ENCODE measurements at regions not wholly inside any gene's neighbourhood (a gene's known extent, or its start where the extent isn't known, plus 50 kb on each side); places are given as distances from the start of the nearest gene placed in this dataset.

GRCh38 chr3:78420611-78421010 is 1347.2 kb downstream of the ROBO1 start:
- H3K4me1 ChIP-seq (ENCODE audit: insufficient read depth, poor library complexity, severe bottlenecking): no peaks in the 10 kb centered on the region
- TF ChIP-seq, protein P1, sequence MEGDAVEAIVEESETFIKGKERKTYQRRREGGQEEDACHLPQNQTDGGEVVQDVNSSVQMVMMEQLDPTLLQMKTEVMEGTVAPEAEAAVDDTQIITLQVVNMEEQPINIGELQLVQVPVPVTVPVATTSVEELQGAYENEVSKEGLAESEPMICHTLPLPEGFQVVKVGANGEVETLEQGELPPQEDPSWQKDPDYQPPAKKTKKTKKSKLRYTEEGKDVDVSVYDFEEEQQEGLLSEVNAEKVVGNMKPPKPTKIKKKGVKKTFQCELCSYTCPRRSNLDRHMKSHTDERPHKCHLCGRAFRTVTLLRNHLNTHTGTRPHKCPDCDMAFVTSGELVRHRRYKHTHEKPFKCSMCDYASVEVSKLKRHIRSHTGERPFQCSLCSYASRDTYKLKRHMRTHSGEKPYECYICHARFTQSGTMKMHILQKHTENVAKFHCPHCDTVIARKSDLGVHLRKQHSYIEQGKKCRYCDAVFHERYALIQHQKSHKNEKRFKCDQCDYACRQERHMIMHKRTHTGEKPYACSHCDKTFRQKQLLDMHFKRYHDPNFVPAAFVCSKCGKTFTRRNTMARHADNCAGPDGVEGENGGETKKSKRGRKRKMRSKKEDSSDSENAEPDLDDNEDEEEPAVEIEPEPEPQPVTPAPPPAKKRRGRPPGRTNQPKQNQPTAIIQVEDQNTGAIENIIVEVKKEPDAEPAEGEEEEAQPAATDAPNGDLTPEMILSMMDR (IDR thresholded peaks at IDR 0.05; ENCODE audit: poor library complexity, severe bottlenecking): no peak
- no peaks in the 10 kb centered on the region for H3K36me3 ChIP-seq (ENCODE audit: low read depth)
- H3K27me3 ChIP-seq (ENCODE audit: insufficient read depth, poor library complexity, severe bottlenecking): no peaks in the 10 kb centered on the region
- ATAC-seq (ENCODE audit: low read depth): no peak
- H3K27ac ChIP-seq (ENCODE audit: poor library complexity, severe bottlenecking): no peak overlapping the region
- no peak for DNase-seq (ENCODE audit: low spot score)
- no peaks in the 10 kb centered on the region for H3K9me3 ChIP-seq (ENCODE audit: severe bottlenecking)
- H3K4me3 ChIP-seq (ENCODE audit: severe bottlenecking): no peak overlapping the region

GRCh38 chr3:78421247-78421966 is 1346.4 kb downstream of the ROBO1 start:
- Histone ChIP-seq H3K4me1 (ENCODE audit: insufficient read depth, poor library complexity, severe bottlenecking) (no peaks in the 10 kb centered on the region), H3K4me3 (ENCODE audit: severe bottlenecking) (no peak overlapping the region), H3K27ac (ENCODE audit: poor library complexity, severe bottlenecking) (no peak overlapping the region), H3K36me3 (ENCODE audit: low read depth) (no peaks in the 10 kb centered on the region), H3K9me3 (ENCODE audit: severe bottlenecking) (no peaks in the 10 kb centered on the region), H3K27me3 (ENCODE audit: insufficient read depth, poor library complexity, severe bottlenecking) (no peaks in the 10 kb centered on the region)
- ATAC-seq (ENCODE audit: low read depth) (no peak), DNase-seq (ENCODE audit: low spot score) (no peak)
- TF ChIP-seq, protein P1 (IDR thresholded peaks at IDR 0.05; ENCODE audit: poor library complexity, severe bottlenecking): no peak

DNA sequence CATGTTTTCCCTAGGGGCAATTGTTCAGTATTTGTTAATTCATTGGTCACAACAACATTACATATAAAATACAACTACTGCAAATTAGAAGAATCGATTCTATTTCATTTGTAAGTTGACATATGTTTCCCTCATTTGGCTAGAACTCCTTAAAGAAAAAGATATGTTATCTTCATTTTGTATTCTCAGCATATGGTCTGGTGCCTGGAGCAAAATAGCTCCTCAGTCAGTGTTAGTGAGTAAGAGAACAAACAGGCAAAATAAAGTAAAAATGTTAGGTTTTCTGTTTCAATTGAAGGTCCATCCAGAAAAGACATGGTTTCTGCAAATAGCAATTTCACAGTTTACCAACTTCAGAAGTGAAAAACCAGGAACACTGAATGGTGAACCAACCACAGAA is 1343.1 kb downstream of the ROBO1 start:
- Histone ChIP-seq H3K4me1 (ENCODE audit: insufficient read depth, poor library complexity, severe bottlenecking) (no peaks in the 10 kb centered on the region), H3K27ac (ENCODE audit: poor library complexity, severe bottlenecking) (no peak overlapping the region), H3K9me3 (ENCODE audit: severe bottlenecking) (no peaks in the 10 kb centered on the region), H3K36me3 (ENCODE audit: low read depth) (no peaks in the 10 kb centered on the region), H3K4me3 (ENCODE audit: severe bottlenecking) (no peak overlapping the region), H3K27me3 (ENCODE audit: insufficient read depth, poor library complexity, severe bottlenecking) (no peaks in the 10 kb centered on the region)
- TF ChIP-seq, protein P1 (IDR thresholded peaks at IDR 0.05; ENCODE audit: poor library complexity, severe bottlenecking): no peak
- no peak for DNase-seq (ENCODE audit: low spot score)
- ATAC-seq (ENCODE audit: low read depth): no peak

- TF ChIP-seq, protein P1 (IDR thresholded peaks at IDR 0.05; ENCODE audit: poor library complexity, severe bottlenecking): no peak
- no peak overlapping the region for H3K27ac ChIP-seq (ENCODE audit: poor library complexity, severe bottlenecking)
- no peaks in the 10 kb centered on the region for H3K9me3 ChIP-seq (ENCODE audit: severe bottlenecking)
- no peak for ATAC-seq (ENCODE audit: low read depth)
- no peaks in the 10 kb centered on the region for H3K36me3 ChIP-seq (ENCODE audit: low read depth)
- no peaks in the 10 kb centered on the region for H3K4me1 ChIP-seq (ENCODE audit: insufficient read depth, poor library complexity, severe bottlenecking)
- DNase-seq (ENCODE audit: low spot score): no peak
- H3K4me3 ChIP-seq (ENCODE audit: severe bottlenecking): no peak overlapping the region
- no peaks in the 10 kb centered on the region for H3K27me3 ChIP-seq (ENCODE audit: insufficient read depth, poor library complexity, severe bottlenecking)
Measured at GRCh38 chr3:78426454-78426853, 1341.3 kb downstream of the ROBO1 start.

DNA sequence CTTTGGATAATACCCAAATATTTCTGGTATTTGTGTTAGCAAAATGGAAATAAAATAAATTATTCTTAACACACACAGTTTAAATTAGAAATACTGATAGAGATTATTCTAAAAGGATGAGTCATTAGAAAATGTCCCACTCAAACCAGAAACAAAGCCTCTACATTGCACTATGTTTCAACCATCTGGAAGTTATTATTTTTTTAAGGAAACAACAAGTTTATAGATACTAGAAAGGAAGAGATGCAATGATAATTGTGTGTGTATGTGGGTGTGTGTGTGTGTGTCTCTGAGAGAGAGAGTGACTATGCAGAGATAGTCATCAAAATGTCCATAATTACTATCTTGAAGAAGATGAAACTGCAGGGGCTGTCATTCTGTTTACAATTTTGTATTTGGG is 1340.5 kb downstream of the ROBO1 start:
- Histone ChIP-seq H3K27me3 (ENCODE audit: insufficient read depth, poor library complexity, severe bottlenecking) (no peaks in the 10 kb centered on the region), H3K4me3 (ENCODE audit: severe bottlenecking) (no peak overlapping the region), H3K4me1 (ENCODE audit: insufficient read depth, poor library complexity, severe bottlenecking) (no peaks in the 10 kb centered on the region), H3K36me3 (ENCODE audit: low read depth) (no peaks in the 10 kb centered on the region), H3K9me3 (ENCODE audit: severe bottlenecking) (no peaks in the 10 kb centered on the region), H3K27ac (ENCODE audit: poor library complexity, severe bottlenecking) (no peak overlapping the region)
- DNase-seq (ENCODE audit: low spot score) (no peak), ATAC-seq (ENCODE audit: low read depth) (no peak)
- TF ChIP-seq, protein P1 (IDR thresholded peaks at IDR 0.05; ENCODE audit: poor library complexity, severe bottlenecking): no peak
